ENCODE measurements at regions not wholly inside any gene's neighbourhood (a gene's known extent, or its start where the extent isn't known, plus 50 kb on each side); places are given as distances from the start of the nearest gene placed in this dataset.

DNA sequence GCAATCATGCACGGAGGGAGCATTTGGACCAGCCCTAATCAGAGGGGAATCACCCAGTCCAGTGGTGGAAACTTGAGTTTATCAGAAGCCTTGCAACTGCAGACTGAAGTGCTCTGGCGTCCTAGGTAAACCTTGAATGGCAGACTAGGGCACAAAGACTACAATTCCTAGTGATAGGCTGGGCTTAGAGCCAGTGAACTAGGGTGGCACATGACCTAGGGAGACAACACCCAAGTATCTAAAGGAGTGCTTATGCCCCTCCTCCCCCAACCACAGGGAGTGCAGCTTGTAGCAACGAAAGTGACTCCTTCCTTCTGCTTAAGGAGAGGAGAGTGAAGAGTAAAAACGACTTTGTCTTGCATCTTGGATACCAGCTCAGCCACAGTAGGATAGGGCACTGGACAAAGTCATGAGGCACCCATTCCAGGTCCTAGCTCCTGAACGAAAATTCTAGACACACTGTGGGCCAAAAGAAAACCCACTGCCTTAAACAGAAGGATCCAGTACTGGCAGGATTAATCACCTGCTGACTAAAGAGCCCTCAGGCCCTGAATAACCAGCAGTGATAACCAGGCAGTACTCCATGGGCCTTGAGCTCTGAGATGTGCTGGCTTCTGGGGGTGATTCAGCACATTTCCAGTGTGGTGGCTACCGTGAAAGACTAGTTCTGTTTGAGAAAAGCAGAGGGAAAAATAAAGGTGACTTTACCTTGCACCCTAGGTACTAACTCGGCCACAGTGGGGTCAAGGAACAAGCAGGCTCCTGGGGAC lies 58.7 kb upstream of the STARD8 start:
- DNase-seq (ENCODE audit: low spot score) = peak; percentile 43

DNA sequence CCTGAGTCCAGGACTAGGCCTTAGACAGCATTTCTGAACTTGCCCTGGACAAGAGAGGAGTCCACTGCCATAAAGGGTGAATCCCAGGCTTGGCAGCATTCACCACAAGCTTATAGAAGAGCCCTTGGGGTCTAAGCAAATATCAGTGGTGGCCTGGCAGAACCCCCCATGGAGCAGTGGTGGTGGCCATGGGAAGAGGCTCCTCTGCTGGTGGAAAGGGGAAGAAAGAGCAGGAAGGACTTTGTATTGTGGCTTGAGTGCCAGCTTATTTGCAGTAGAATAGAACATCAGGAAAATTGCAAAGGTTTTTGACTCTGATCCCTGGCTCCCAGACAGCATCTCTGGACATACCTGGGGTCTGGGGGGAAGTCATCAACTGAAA lies 58.1 kb upstream of the STARD8 start:
- DNase-seq (ENCODE audit: low spot score) = no peak

DNA sequence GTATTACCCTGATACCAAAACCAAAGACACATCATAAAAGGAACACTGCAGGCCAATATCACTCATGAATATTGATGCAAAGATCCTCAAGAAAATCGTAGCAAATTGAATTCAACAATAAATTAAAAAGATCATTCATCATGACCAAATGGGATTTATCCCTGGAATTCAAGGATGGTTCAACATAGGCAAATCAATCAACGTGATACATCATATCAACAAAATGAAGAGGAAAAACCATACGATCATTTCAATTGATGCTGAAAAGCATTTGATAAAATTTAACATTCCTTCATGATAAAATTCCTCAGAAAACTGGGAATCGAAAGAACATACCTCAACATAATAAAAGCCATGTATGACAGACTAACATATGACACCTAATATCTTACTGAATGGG lies 52.7 kb upstream of the STARD8 start:
- DNase-seq (ENCODE audit: low spot score) = no peak

DNA sequence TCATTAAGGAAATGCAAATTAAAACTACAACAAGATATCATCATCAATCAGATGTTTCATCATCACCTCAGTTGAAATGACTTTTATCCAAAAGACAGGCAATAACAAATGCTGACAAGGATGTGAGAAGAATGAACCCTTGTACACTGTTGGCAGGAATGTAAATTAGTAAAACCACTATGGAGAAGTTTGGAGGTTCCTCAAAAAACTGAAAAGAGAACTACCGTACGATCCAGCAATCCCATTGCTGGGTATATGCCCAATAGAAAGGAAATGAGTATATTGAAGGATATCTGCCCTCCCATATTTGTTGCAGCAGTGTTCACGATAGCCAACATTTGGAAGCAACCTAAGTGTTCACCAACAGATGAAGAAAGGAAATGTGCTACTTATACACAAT lies 50.6 kb upstream of the STARD8 start:
- DNase-seq (ENCODE audit: low spot score) = no peak

Measured in H4 (cell line).